HG03558 (cell line): ENCODE measurements at regions not wholly inside any gene's neighbourhood (a gene's known extent, or its start where the extent isn't known, plus 50 kb on each side); places are given as distances from the start of the nearest gene placed in this dataset.
"Not testable (repeated sequence)": the region's sequence is repeated elsewhere in the genome, so short reads cannot be mapped to it uniquely, and the experiment has no call there.

ENCODE experiments used
- ATAC-seq: cut with Tn5 transposase; IDR thresholded peaks from one replicate; pipeline ENCODE4 v1.9.1; 2021; ENCODE audit warnings: moderate number of reproducible peaks; ENCODE audit not compliant: unreplicated experiment; ENCODE audit errors: extremely low read depth

DNA sequence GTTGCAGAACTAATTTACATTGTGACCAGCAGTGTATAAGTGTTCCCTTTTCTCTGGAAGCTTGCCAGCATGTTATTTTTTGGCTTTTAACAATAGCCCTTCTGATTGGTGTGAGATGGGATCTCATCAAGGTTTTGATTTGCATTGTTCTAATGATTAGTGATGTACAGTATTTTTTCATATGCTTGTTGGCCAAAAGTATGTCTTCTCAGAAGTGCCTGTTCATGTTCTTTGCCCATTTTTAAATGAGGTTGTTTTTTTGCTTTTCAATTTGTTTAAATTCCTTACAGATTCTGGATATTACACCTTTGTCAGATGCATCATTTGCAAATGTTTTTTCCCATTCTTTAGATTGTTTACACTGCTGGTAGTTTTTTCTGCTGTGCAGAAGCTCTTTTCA lies 627.0 kb upstream of the CNTNAP2 start:
- no peak for ATAC-seq

- no peak for ATAC-seq
These were observed 627.8 kb upstream of the CNTNAP2 start for GRCh38 chr7:145488816-145489215.

DNA sequence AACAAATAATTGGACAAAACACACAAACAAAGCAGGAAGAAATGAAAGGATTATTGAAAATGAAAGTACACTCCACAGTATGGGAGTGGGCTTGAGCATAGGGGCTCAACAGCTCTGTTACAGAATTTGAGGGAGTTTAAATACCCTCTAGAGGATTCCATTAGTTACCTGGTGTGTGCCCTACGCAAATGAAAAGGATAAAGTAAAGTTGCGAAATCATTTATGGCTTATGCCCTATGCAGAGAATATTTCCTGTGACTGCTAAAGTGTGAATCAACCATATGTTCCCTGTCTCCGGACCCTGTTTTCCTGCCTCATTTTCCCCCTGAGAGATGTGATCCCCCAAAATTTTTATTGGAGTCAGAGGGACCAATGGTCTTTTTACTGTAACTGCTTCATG lies 634.6 kb upstream of the CNTNAP2 start:
- no peak for ATAC-seq

- ATAC-seq = no peak
These were observed 638.1 kb upstream of the CNTNAP2 start for GRCh38 chr7:145478541-145478940.

DNA sequence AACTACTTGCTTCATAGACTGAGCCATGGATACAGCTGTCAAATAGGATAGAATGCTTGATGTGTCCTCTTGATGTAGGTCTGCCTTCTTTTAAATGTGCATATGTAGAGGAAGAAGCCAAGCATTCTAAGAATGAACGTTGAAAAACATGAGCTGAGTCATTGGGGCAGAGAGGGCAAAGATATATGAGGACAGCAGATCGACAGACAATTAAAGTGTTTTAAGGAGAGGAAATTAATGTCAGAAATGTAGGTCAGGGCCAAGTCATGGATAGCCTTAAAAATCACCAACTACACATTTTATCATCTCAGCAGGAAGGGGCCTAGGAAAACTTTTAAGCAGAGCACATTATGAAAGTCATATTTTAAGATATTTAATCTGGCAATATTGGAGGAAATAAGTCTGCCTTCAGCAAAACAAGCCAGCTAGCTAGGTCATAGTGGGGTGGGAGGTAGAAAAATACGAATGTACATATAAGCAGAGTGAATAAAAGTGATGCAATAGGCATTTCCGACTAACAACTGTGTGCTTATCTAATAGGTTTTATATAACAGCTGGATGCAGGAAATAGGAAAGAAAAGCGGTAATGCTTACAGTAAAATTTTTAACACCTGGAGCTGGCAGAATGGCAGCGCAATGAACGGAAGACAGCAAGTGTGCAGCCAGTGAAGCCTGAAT lies 638.3 kb upstream of the TPK1 start:
- no peak for ATAC-seq

DNA sequence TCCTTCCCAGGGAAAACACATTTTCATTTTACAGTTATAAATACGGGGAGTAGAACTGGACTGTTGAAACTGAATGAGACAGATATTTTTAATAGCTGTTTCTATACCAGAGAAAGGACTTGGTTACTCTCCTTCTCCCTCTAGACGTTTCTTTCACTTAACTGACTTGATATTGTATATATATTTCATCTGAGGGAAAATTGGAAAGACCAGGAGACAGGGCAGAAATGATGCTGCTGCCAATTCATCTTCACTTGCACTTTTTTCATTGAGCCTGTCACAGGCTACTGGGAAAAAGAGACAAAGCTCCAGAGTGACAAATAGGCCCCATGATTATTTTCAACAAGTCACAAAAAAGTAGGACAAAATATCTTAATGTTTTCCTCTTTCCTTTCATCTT lies 636.0 kb upstream of the TPK1 start:
- no peak for ATAC-seq

GRCh38 chr7:145464287-145464686 lies 628.4 kb upstream of the TPK1 start:
- ATAC-seq = no peak

- ATAC-seq = no peak
These were observed 626.6 kb upstream of the TPK1 start for GRCh38 chr7:145462463-145462862.

GRCh38 chr7:145434811-145435210 lies 599.0 kb upstream of the TPK1 start:
- no peak for ATAC-seq

DNA sequence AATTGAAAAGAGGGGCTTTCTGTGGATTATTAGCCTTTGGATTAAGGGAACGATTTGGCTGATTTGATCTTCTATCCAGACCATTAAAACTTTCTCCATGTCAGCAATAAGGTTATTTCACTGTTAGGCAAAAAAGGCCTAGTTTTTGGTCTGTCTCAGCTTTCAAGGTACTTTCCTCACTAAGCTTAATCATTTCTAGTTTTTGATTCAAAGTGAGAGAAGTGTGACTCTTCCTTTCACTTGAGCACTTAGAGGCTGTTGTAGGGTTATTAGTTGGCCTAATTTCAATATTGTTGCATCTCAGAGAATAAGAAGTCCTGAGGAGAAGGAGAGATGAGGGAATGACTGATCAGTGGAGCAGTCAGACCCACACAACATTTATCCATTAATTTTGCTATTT lies 596.0 kb upstream of the TPK1 start:
- no peak for ATAC-seq

DNA sequence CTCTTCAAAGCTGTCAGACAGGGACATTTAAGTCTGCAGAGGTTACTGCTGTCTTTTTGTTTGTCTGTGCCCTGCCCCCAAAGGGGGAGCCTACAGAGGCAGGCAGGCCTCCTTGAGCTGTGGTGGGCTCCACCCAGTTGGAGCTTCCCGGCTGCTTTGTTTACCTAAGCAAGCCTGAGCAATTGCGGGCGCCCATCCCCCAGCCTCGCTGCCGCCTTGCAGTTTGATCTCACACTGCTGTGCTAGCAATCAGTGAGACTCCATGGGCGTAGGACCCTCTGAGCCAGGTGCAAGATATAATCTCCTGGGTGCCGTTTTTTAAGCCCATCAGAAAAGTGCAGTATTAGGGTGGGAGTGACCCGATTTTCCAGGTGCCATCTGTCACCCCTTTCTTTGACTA lies 582.6 kb upstream of the TPK1 start:
- ATAC-seq = not testable (repeated sequence)

GRCh38 chr7:145411066-145411465 lies 575.2 kb upstream of the TPK1 start:
- no peak for ATAC-seq

- no peak for ATAC-seq
These were observed 562.9 kb upstream of the TPK1 start for GRCh38 chr7:145398758-145399157.

GRCh38 chr7:145394126-145394525 lies 558.3 kb upstream of the TPK1 start:
- ATAC-seq = no peak

- ATAC-seq = no peak
These were observed 546.9 kb upstream of the TPK1 start for GRCh38 chr7:145382762-145383161.

DNA sequence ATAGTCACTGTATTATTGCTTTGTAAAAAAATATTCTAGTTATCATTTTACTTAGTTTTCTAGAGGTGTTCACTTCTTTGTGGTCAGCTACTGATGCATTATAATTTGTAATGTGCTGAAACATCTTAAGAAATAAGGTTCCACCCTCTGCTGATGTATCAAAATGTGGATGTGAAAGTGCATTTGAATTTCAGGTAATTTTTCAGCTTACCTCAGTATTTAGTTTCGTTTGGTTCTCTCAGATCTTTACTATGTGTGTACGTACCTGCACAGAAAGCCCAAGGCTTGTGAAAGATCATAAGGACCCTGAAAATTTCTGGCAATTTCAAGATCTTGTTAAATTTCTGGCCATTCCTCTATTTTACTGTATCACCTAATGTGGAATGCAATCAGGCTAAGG lies 542.3 kb upstream of the TPK1 start:
- ATAC-seq = no peak

DNA sequence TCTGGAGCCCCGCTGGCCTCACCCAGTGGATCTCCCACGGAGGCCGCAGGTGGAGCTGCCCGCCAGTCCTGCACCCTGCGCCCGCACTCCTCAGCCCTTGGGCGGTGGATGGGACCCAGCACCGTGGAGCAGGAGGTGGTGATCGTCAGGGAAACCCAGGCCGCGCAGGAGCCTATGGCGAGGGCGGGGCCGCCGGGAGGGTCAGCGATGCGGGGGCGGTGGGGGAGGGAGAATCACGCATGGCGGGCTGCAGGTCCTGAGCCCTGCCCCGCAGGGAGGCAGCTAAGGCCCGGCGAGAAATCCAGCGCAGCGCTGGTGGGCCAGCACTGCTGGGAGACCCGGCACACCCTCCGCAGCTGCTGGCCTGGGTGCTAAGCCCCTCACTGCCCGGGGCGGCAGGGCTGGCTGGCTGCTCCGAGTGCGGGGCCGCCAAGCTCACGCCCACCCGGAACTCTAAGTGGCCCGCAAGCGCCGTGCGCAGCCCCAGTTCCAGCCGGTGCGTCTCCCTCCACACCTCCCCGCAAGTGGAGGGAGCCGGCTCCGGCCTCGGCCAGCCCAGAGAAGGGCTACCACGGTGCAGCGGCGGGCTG lies 524.8 kb upstream of the TPK1 start:
- no peak for ATAC-seq

GRCh38 chr7:145350334-145350733 lies 514.5 kb upstream of the TPK1 start:
- no peak for ATAC-seq

DNA sequence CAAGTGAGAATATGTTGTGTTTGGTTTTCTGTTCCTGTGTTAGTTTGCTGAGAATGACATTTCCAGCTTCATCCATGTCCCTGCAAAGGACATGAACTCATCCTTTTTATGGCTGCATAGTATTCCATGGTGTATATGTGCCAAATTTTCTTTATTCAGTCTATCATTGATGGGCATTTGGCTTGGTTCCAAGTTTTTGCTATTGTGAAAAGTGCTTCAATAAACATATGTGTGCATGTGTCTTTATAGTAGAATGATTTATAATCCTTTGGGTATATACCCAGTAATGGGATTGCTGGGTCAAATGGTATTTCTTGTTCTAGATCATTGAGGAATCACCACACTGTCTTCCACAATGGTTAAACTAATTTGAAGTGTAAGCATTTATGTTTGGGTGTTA lies 513.6 kb upstream of the TPK1 start:
- not testable (repeated sequence) for ATAC-seq

- no peak for ATAC-seq
These were observed 511.4 kb upstream of the TPK1 start for GRCh38 chr7:145347271-145347670.

- no peak for ATAC-seq
These were observed 503.5 kb upstream of the TPK1 start for GRCh38 chr7:145339319-145339718.

- no peak for ATAC-seq
These were observed 495.7 kb upstream of the TPK1 start for GRCh38 chr7:145331522-145331921.
